H1 (cell line): ENCODE measurements at regions not wholly inside any gene's neighbourhood (a gene's known extent, or its start where the extent isn't known, plus 50 kb on each side); places are given as distances from the start of the nearest gene placed in this dataset.

Experiments
- CHD1 ChIP-seq: IDR thresholded peaks from 2 replicates; pipeline ENCODE4 v1.6.1; 2012; ENCODE audit warnings: low read depth, low read length, improper control_type of control experiment
- POU5F1 ChIP-seq: IDR thresholded peaks from 2 replicates; pipeline ENCODE4 v1.6.1; 2011; ENCODE audit warnings: low read depth, mild to moderate bottlenecking, low read length, moderate library complexity
- SIN3A ChIP-seq, 2 experiments: IDR thresholded peaks in 1 of 2; conservative IDR thresholded peaks in 1 of 2; 2 replicates each; pipeline ENCODE4 v1.6.1; 2011 to 2012; ENCODE audit warnings: low read length in 2 of 2, improper control_type of control experiment in 1 of 2, low read depth in 1 of 2, mild to moderate bottlenecking in 1 of 2
- TF ChIP-seq, protein P1 (sequence below), 3 experiments: IDR thresholded peaks; 1 replicate in 2 of 3; 2 replicates in 1 of 3; pipeline versions ENCODE4 v1.5.1 to v1.6.1; 2011; ENCODE audit warnings: low read length in 3 of 3, mild to moderate bottlenecking in 3 of 3, inconsistent platforms in 2 of 3, low read depth in 1 of 3, moderate library complexity in 1 of 3; ENCODE audit not compliant: insufficient read depth in 1 of 3; ENCODE audit errors: control extremely low read depth in 1 of 3
- TF ChIP-seq, protein P2 (sequence below): IDR thresholded peaks from 2 replicates; pipeline ENCODE4 v1.6.1; 2011; ENCODE audit warnings: low read length, improper control_type of control experiment

DNA sequence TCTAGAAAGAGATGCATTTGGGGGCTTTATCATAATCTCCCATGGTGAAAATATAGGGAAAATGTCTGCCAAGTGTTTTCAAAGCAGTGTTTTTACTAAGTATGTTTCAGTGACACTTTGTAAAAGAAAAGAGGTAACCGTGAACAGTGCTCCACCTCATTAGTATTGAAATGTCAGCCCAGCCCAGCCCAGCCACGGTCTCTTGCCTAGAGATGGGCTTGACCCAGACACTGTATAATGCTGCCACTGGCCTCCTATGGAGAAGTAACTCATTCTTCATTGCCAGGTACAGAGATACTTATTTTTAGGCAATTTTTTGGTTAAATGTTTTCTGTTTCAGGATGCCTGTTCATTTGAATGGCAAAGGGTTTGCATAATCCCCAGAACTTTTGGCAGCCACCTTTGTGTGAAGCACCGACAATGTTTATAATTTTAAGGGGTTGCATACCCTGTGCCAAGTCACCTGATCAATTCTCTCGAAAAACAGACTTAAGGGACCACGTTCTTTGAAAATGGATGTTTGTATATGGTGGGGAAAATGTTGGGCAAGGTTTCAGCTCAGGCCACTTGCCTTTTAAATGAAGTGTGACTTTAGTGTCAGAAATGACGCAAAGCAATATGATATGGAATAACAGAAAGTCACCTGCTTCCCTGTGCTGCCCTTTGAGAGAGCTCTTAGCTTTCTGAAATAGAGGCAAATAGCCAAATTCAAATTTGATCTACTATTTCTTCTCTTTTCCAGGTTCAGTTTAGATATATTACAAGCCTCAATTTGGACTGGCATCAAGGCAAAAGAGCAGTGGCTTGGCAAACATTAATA is 314.5 kb upstream of the RGPD4 start (continued):
- TF ChIP-seq SIN3A (conservative IDR thresholded peaks at IDR 0.05 in 1 of 2, IDR thresholded peaks at IDR 0.05 in 1 of 2; ENCODE audit: low read depth in 1 of 2, low read length in 2 of 2) (no peak), CHD1 (no peak), POU5F1 (no peak)
- TF ChIP-seq, protein P1, sequence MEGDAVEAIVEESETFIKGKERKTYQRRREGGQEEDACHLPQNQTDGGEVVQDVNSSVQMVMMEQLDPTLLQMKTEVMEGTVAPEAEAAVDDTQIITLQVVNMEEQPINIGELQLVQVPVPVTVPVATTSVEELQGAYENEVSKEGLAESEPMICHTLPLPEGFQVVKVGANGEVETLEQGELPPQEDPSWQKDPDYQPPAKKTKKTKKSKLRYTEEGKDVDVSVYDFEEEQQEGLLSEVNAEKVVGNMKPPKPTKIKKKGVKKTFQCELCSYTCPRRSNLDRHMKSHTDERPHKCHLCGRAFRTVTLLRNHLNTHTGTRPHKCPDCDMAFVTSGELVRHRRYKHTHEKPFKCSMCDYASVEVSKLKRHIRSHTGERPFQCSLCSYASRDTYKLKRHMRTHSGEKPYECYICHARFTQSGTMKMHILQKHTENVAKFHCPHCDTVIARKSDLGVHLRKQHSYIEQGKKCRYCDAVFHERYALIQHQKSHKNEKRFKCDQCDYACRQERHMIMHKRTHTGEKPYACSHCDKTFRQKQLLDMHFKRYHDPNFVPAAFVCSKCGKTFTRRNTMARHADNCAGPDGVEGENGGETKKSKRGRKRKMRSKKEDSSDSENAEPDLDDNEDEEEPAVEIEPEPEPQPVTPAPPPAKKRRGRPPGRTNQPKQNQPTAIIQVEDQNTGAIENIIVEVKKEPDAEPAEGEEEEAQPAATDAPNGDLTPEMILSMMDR (IDR thresholded peaks at IDR 0.05; ENCODE audit: control extremely low read depth in 1 of 3, insufficient read depth in 1 of 3, low read depth in 1 of 3, low read length in 3 of 3) = no peak
- TF ChIP-seq, protein P2, sequence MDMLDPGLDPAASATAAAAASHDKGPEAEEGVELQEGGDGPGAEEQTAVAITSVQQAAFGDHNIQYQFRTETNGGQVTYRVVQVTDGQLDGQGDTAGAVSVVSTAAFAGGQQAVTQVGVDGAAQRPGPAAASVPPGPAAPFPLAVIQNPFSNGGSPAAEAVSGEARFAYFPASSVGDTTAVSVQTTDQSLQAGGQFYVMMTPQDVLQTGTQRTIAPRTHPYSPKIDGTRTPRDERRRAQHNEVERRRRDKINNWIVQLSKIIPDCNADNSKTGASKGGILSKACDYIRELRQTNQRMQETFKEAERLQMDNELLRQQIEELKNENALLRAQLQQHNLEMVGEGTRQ = no peak
